ENCODE measurements at regions not wholly inside any gene's neighbourhood (a gene's known extent, or its start where the extent isn't known, plus 50 kb on each side); places are given as distances from the start of the nearest gene placed in this dataset.

DNA sequence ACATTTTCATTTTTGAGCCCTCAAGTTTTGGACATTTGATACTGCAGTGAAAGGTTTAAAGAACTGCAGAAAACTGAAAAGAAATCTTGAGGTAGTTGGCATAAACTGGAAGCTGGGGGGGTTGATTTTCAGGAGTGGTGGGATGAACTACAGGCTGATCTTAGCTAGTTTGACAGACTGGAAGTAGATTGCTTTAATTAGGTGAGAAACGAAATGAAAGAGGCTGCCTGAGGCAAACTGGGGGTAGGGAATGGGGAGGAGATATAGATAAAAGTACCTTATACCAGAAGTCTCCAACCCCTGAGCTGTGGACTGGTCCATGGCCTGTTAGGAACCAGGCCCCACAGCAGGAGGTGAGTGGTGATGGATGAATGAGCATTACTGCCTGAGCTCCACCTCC lies 101.4 kb upstream of the SPEF2 start:
- no peaks in the 10 kb centered on the region for H3K4me1 ChIP-seq
- 57 to 71% methylated on average over 1 of the region's 1 CpG for WGBS, 2 donors
- H3K9me3 ChIP-seq = no peaks in the 10 kb centered on the region
- no peak overlapping the region for H3K27ac ChIP-seq
- no peak for TF ChIP-seq CTCF (IDR thresholded peaks at IDR 0.05)
- TF ChIP-seq POLR2A (IDR thresholded peaks at IDR 0.05) = no peak
- no peaks in the 10 kb centered on the region for H3K27me3 ChIP-seq
- no peaks in the 10 kb centered on the region for H3K36me3 ChIP-seq
- no peak overlapping the region for H3K4me3 ChIP-seq (replicated peaks in 1 of 3)
- intact Hi-C loops (cut with DNase I) = no loop called here
- DNase-seq = no peak

GRCh38 chr5:35513612-35514011 lies 104.1 kb upstream of the SPEF2 start:
- Histone ChIP-seq H3K36me3 (no peaks in the 10 kb centered on the region), H3K27me3 (no peaks in the 10 kb centered on the region), H3K4me3 (replicated peaks in 1 of 3) (no peak overlapping the region), H3K9me3 (no peaks in the 10 kb centered on the region), H3K4me1 (no peaks in the 10 kb centered on the region), H3K27ac (no peak overlapping the region)
- DNase-seq = no peak
- TF ChIP-seq CTCF (IDR thresholded peaks at IDR 0.05) (no peak), POLR2A (IDR thresholded peaks at IDR 0.05) (no peak)
- WGBS, 2 donors = 81 to 89% methylated on average over 1 of the region's 1 CpG
- intact Hi-C loops (cut with DNase I) = no loop called here

DNA sequence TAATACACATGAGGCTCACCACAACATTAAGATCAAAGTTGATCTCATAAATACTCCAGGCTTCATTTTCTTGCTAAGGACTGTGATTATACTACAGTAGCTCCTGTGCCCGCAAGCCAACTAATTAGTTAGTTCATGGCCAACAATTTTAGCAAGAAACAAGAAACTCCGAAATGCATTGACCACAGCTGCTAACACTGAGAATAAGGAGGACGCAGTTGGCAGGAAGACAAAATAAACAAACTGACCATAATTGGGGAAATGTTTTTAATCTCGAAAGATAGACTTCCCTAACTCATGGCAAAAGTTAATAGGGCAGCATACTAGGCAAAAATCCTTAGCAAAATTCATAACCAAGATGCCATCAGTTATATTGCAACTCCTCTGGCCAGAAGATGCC lies 115.5 kb upstream of the SPEF2 start:
- no peak for TF ChIP-seq POLR2A (IDR thresholded peaks at IDR 0.05)
- no peak for TF ChIP-seq CTCF (IDR thresholded peaks at IDR 0.05)
- no peak for DNase-seq
- Histone ChIP-seq H3K9me3 (no peaks in the 10 kb centered on the region), H3K4me3 (replicated peaks in 1 of 3) (no peak overlapping the region), H3K27ac (no peak overlapping the region), H3K4me1 (no peaks in the 10 kb centered on the region), H3K27me3 (no peaks in the 10 kb centered on the region), H3K36me3 (no peaks in the 10 kb centered on the region)
- 65 to 72% methylated on average over 4 of the region's 4 CpGs for WGBS, 2 donors
- intact Hi-C loops (cut with DNase I) = no loop called here

GRCh38 chr5:35488791-35489190 lies 128.9 kb upstream of the SPEF2 start:
- no peaks in the 10 kb centered on the region for H3K4me1 ChIP-seq
- H3K27me3 ChIP-seq = no peaks in the 10 kb centered on the region
- DNase-seq = no peak
- no peak overlapping the region for H3K27ac ChIP-seq
- TF ChIP-seq CTCF (IDR thresholded peaks at IDR 0.05) (no peak), POLR2A (IDR thresholded peaks at IDR 0.05) (no peak)
- no peak overlapping the region for H3K4me3 ChIP-seq (replicated peaks in 1 of 3)
- 87% methylated on average over 3 of the region's 3 CpGs for WGBS, 2 donors
- no peaks in the 10 kb centered on the region for H3K9me3 ChIP-seq
- intact Hi-C loops (cut with DNase I) = no loop called here
- no peaks in the 10 kb centered on the region for H3K36me3 ChIP-seq

- no peaks in the 10 kb centered on the region for H3K27me3 ChIP-seq
- H3K9me3 ChIP-seq = no peaks in the 10 kb centered on the region
- WGBS, 2 donors = 55 to 56% methylated on average over 1 of the region's 1 CpG
- DNase-seq = no peak
- no peaks in the 10 kb centered on the region for H3K36me3 ChIP-seq
- no peak overlapping the region for H3K4me3 ChIP-seq (replicated peaks in 1 of 3)
- H3K27ac ChIP-seq = no peak overlapping the region
- H3K4me1 ChIP-seq = no peaks in the 10 kb centered on the region
- TF ChIP-seq CTCF (IDR thresholded peaks at IDR 0.05) (no peak), POLR2A (IDR thresholded peaks at IDR 0.05) (no peak)
- intact Hi-C loops (cut with DNase I) = no loop called here
These were observed 129.6 kb upstream of the SPEF2 start for GRCh38 chr5:35488055-35488454.
